ENCODE measurements at regions not wholly inside any gene's neighbourhood (a gene's known extent, or its start where the extent isn't known, plus 50 kb on each side); places are given as distances from the start of the nearest gene placed in this dataset.

GRCh38 chr20:6482486-6482885 is 285.0 kb upstream of the BMP2 start:
- H3K9me3 ChIP-seq = no peaks in the 10 kb centered on the region
- peaks cover 26% of the 10 kb centered on the region for H3K4me1 ChIP-seq
- H3K36me3 Mint-ChIP-seq (ENCODE audit: insufficient read depth, unreplicated experiment) = no peaks in the 10 kb centered on the region
- peaks cover 6% of the 10 kb centered on the region for H3K9me3 Mint-ChIP-seq (ENCODE audit: unreplicated experiment)
- H3K27ac Mint-ChIP-seq (ENCODE audit: unreplicated experiment) = no peak overlapping the region
- ChIA-PET CTCF (no interaction called here), POLR2A (no interaction called here)
- intact Hi-C loops (cut with micrococcal nuclease; ENCODE audit: unreplicated experiment) = no loop called here
- H3K36me3 ChIP-seq (ENCODE audit: control insufficient read depth, insufficient read depth, low read length) = no peaks in the 10 kb centered on the region
- no peak for DNase-seq
- no peak overlapping the region for H3K4me3 Mint-ChIP-seq (ENCODE audit: unreplicated experiment)
- H3K27me3 ChIP-seq (replicated peaks; ENCODE audit: control insufficient read depth, insufficient read depth, low read length) = no peaks in the 10 kb centered on the region
- no TSS peak for BruUV-seq (replicated peaks)
- H3K4me1 Mint-ChIP-seq (ENCODE audit: low read depth, unreplicated experiment) = peaks cover 28% of the 10 kb centered on the region
- TF ChIP-seq, protein P1, sequence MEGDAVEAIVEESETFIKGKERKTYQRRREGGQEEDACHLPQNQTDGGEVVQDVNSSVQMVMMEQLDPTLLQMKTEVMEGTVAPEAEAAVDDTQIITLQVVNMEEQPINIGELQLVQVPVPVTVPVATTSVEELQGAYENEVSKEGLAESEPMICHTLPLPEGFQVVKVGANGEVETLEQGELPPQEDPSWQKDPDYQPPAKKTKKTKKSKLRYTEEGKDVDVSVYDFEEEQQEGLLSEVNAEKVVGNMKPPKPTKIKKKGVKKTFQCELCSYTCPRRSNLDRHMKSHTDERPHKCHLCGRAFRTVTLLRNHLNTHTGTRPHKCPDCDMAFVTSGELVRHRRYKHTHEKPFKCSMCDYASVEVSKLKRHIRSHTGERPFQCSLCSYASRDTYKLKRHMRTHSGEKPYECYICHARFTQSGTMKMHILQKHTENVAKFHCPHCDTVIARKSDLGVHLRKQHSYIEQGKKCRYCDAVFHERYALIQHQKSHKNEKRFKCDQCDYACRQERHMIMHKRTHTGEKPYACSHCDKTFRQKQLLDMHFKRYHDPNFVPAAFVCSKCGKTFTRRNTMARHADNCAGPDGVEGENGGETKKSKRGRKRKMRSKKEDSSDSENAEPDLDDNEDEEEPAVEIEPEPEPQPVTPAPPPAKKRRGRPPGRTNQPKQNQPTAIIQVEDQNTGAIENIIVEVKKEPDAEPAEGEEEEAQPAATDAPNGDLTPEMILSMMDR (IDR thresholded peaks at IDR 0.05; ENCODE audit: insufficient read depth in 1 of 2, low read depth in 1 of 2, low read length in 1 of 2, severe bottlenecking in 1 of 2, unreplicated experiment in 1 of 2) = no peak
- H3K4me3 ChIP-seq (ENCODE audit: low read depth, low read length) = no peak overlapping the region
- H3K27me3 Mint-ChIP-seq (ENCODE audit: insufficient read depth, unreplicated experiment) = no peaks in the 10 kb centered on the region

GRCh38 chr20:6480328-6481200 is 286.9 kb upstream of the BMP2 start:
- peak in 1 of 2 experiments; percentile 61 for DNase-seq
- no peaks in the 10 kb centered on the region for H3K27me3 ChIP-seq (replicated peaks; ENCODE audit: control insufficient read depth, insufficient read depth, low read length)
- intact Hi-C loops (cut with micrococcal nuclease; ENCODE audit: unreplicated experiment) = loop anchor here (1.0 kb wide), 2 partner anchors 9 to 78 kb away; no protein-coding TSS in a partner anchor
- H3K9me3 ChIP-seq = no peaks in the 10 kb centered on the region
- no peak overlapping the region for H3K4me3 ChIP-seq (ENCODE audit: low read depth, low read length)
- Mint-ChIP-seq H3K4me1 (ENCODE audit: low read depth, unreplicated experiment) (peaks cover 13% of the 10 kb centered on the region), H3K27me3 (ENCODE audit: insufficient read depth, unreplicated experiment) (no peaks in the 10 kb centered on the region), H3K27ac (ENCODE audit: unreplicated experiment) (no peak overlapping the region), H3K9me3 (ENCODE audit: unreplicated experiment) (peaks cover 6% of the 10 kb centered on the region), H3K4me3 (ENCODE audit: unreplicated experiment) (no peak overlapping the region), H3K36me3 (ENCODE audit: insufficient read depth, unreplicated experiment) (no peaks in the 10 kb centered on the region)
- CTCF ChIA-PET = interaction anchor here (0.8 to 1.6 kb wide), 5 partner anchors 9 to 103 kb away, joined by 3 to 13 read pairs (median 7); no protein-coding TSS in a partner anchor
- no peaks in the 10 kb centered on the region for H3K36me3 ChIP-seq (ENCODE audit: control insufficient read depth, insufficient read depth, low read length)
- POLR2A ChIA-PET = no interaction called here
- peaks cover 17% of the 10 kb centered on the region for H3K4me1 ChIP-seq
- TF ChIP-seq, protein P1 (IDR thresholded peaks at IDR 0.05; ENCODE audit: insufficient read depth in 1 of 2, low read depth in 1 of 2, low read length in 1 of 2, severe bottlenecking in 1 of 2, unreplicated experiment in 1 of 2) = no peak
- BruUV-seq (replicated peaks) = no TSS peak

DNA sequence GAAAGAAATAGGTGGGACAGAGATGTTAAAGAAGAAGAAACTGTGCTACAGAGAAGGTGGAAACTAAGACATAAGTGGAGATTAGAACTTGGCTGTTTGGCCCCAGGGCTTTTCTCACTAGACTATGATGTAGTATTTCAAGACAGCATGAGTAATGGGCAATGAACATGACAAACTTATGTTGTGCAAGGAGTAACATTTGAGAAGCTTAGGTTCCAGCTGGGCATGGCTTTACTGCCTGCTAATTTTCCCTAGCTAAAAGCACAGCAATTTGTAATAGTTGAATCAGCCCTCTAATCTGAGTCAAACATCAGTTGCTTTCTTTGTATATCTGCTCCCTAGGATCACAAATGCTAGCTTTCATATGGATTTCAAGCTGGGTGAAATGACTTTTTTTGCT is 294.3 kb upstream of the BMP2 start:
- H3K4me3 ChIP-seq (ENCODE audit: low read depth, low read length) = no peak overlapping the region
- H3K36me3 Mint-ChIP-seq (ENCODE audit: insufficient read depth, unreplicated experiment) = no peaks in the 10 kb centered on the region
- H3K27me3 ChIP-seq (replicated peaks; ENCODE audit: control insufficient read depth, insufficient read depth, low read length) = no peaks in the 10 kb centered on the region
- H3K4me3 Mint-ChIP-seq (ENCODE audit: unreplicated experiment) = no peak overlapping the region
- H3K36me3 ChIP-seq (ENCODE audit: control insufficient read depth, insufficient read depth, low read length) = no peaks in the 10 kb centered on the region
- H3K9me3 Mint-ChIP-seq (ENCODE audit: unreplicated experiment) = peaks cover under 1% of the 10 kb centered on the region
- no peak for DNase-seq
- no peaks in the 10 kb centered on the region for H3K27me3 Mint-ChIP-seq (ENCODE audit: insufficient read depth, unreplicated experiment)
- no peaks in the 10 kb centered on the region for H3K9me3 ChIP-seq
- no peak overlapping the region for H3K27ac Mint-ChIP-seq (ENCODE audit: unreplicated experiment)
- H3K4me1 Mint-ChIP-seq (ENCODE audit: low read depth, unreplicated experiment) = no peaks in the 10 kb centered on the region
- BruUV-seq (replicated peaks) = no TSS peak
- TF ChIP-seq, protein P1 (IDR thresholded peaks at IDR 0.05; ENCODE audit: insufficient read depth in 1 of 2, low read depth in 1 of 2, low read length in 1 of 2, severe bottlenecking in 1 of 2, unreplicated experiment in 1 of 2) = no peak
- POLR2A ChIA-PET = no interaction called here
- CTCF ChIA-PET = no interaction called here
- H3K4me1 ChIP-seq = no peaks in the 10 kb centered on the region
- intact Hi-C loops (cut with micrococcal nuclease; ENCODE audit: unreplicated experiment) = no loop called here
